Glomerular endothelial cell (primary cell): ENCODE measurements at regions not wholly inside any gene's neighbourhood (a gene's known extent, or its start where the extent isn't known, plus 50 kb on each side); places are given as distances from the start of the nearest gene placed in this dataset.

ENCODE experiments used
- DNase-seq: peaks from one replicate; pipeline ENCODE4 v3.0.0-alpha.2; 2011; ENCODE audit warnings: low read depth, low spot score; ENCODE audit errors: extremely low read depth

GRCh38 chr13:40233731-40234195 lies 432.7 kb downstream of the FOXO1 start:
- no peak for DNase-seq

- DNase-seq, result no peak
Measured at GRCh38 chr13:40235160-40235796, 431.2 kb downstream of the FOXO1 start.

- no peak for DNase-seq
Measured at GRCh38 chr13:40236566-40237168, 429.8 kb downstream of the FOXO1 start.

GRCh38 chr13:40238761-40239160 lies 427.7 kb downstream of the FOXO1 start:
- DNase-seq, result no peak

GRCh38 chr13:40240293-40240692 lies 426.1 kb downstream of the FOXO1 start:
- no peak for DNase-seq

GRCh38 chr13:40241125-40241798 lies 425.2 kb downstream of the FOXO1 start:
- DNase-seq, result no peak

- DNase-seq, result no peak
Measured at GRCh38 chr13:40243047-40243446, 423.4 kb downstream of the FOXO1 start.

- DNase-seq, result no peak
Measured at GRCh38 chr13:40243982-40244381, 422.5 kb downstream of the FOXO1 start.

- no peak for DNase-seq
Measured at GRCh38 chr13:40245567-40245966, 420.9 kb downstream of the FOXO1 start.

GRCh38 chr13:40247845-40248244 lies 418.6 kb downstream of the FOXO1 start:
- no peak for DNase-seq

- DNase-seq, result no peak
Measured at GRCh38 chr13:40251343-40252032, 415.0 kb downstream of the FOXO1 start.

- DNase-seq, result no peak
Measured at GRCh38 chr13:40252241-40252640, 414.2 kb downstream of the FOXO1 start.

GRCh38 chr13:40252676-40253075 lies 413.8 kb downstream of the FOXO1 start:
- DNase-seq, result no peak

- no peak for DNase-seq
Measured at GRCh38 chr13:40254394-40254793, 412.0 kb downstream of the FOXO1 start.

GRCh38 chr13:40255551-40255950 lies 410.9 kb downstream of the FOXO1 start:
- peak; percentile 31 for DNase-seq

GRCh38 chr13:40259899-40260298 lies 406.5 kb downstream of the FOXO1 start:
- DNase-seq, result no peak

- DNase-seq, result no peak
Measured at GRCh38 chr13:40261336-40261735, 405.1 kb downstream of the FOXO1 start.

- no peak for DNase-seq
Measured at GRCh38 chr13:40261947-40262346, 404.5 kb downstream of the FOXO1 start.

GRCh38 chr13:40269086-40269485 lies 397.4 kb downstream of the FOXO1 start:
- DNase-seq, result no peak

GRCh38 chr13:40270726-40271125 lies 395.7 kb downstream of the FOXO1 start:
- DNase-seq, result no peak

GRCh38 chr13:40271271-40271885 lies 395.1 kb downstream of the FOXO1 start:
- DNase-seq, result peak; percentile 20
